ENCODE measurements at regions not wholly inside any gene's neighbourhood (a gene's known extent, or its start where the extent isn't known, plus 50 kb on each side); places are given as distances from the start of the nearest gene placed in this dataset.

- Histone ChIP-seq H3K27me3 (ENCODE audit: insufficient read depth, poor library complexity, severe bottlenecking) (no peaks in the 10 kb centered on the region), H3K4me3 (replicated peaks; ENCODE audit: insufficient read depth, low read length) (no peak overlapping the region), H3K27ac (replicated peaks) (no peak overlapping the region)
- DNase-seq (ENCODE audit: low read depth in 1 of 2, low spot score in 1 of 2): no peak
- TF ChIP-seq SPI1 (IDR thresholded peaks at IDR 0.05; ENCODE audit: borderline replicate concordance, low read depth) (no peak), REST (IDR thresholded peaks at IDR 0.05; ENCODE audit: insufficient replicate concordance, low read depth) (no peak), CTCF (IDR thresholded peaks at IDR 0.05; ENCODE audit: insufficient read depth, low read length) (no peak), POLR2AphosphoS5 (IDR thresholded peaks at IDR 0.05; ENCODE audit: low read depth) (no peak), GABPA (IDR thresholded peaks at IDR 0.05; ENCODE audit: low read depth) (no peak)
These were observed 1498.5 kb upstream of the TMEM132C start for GRCh38 chr12:126768517-126768916.

GRCh38 chr12:126770188-126770587 is 1496.8 kb upstream of the TMEM132C start:
- Histone ChIP-seq H3K4me3 (replicated peaks; ENCODE audit: insufficient read depth, low read length) (no peak overlapping the region), H3K27ac (replicated peaks) (no peak overlapping the region), H3K27me3 (ENCODE audit: insufficient read depth, poor library complexity, severe bottlenecking) (no peaks in the 10 kb centered on the region)
- no peak for TF ChIP-seq CTCF (IDR thresholded peaks at IDR 0.05; ENCODE audit: insufficient read depth, low read length)
- no peak for TF ChIP-seq REST (IDR thresholded peaks at IDR 0.05; ENCODE audit: insufficient replicate concordance, low read depth)
- no peak for TF ChIP-seq POLR2AphosphoS5 (IDR thresholded peaks at IDR 0.05; ENCODE audit: low read depth)
- no peak for TF ChIP-seq SPI1 (IDR thresholded peaks at IDR 0.05; ENCODE audit: borderline replicate concordance, low read depth)
- TF ChIP-seq GABPA (IDR thresholded peaks at IDR 0.05; ENCODE audit: low read depth): no peak
- no peak for DNase-seq (ENCODE audit: low read depth in 1 of 2, low spot score in 1 of 2)

- TF ChIP-seq REST (IDR thresholded peaks at IDR 0.05; ENCODE audit: insufficient replicate concordance, low read depth) (no peak), CTCF (IDR thresholded peaks at IDR 0.05; ENCODE audit: insufficient read depth, low read length) (no peak), POLR2AphosphoS5 (IDR thresholded peaks at IDR 0.05; ENCODE audit: low read depth) (no peak), SPI1 (IDR thresholded peaks at IDR 0.05; ENCODE audit: borderline replicate concordance, low read depth) (no peak), GABPA (IDR thresholded peaks at IDR 0.05; ENCODE audit: low read depth) (no peak)
- Histone ChIP-seq H3K27ac (replicated peaks) (no peak overlapping the region), H3K27me3 (ENCODE audit: insufficient read depth, poor library complexity, severe bottlenecking) (no peaks in the 10 kb centered on the region), H3K4me3 (replicated peaks; ENCODE audit: insufficient read depth, low read length) (no peak overlapping the region)
- no peak for DNase-seq (ENCODE audit: low read depth in 1 of 2, low spot score in 1 of 2)
These were observed 1494.7 kb upstream of the TMEM132C start for GRCh38 chr12:126772171-126772864.

Measured in HL-60 (cell line).